Peyer's patch (tissue), 4 donors: ENCODE measurements at regions not wholly inside any gene's neighbourhood (a gene's known extent, or its start where the extent isn't known, plus 50 kb on each side); places are given as distances from the start of the nearest gene placed in this dataset.

Experiments used
- CTCF ChIP-seq, 6 experiments: fragments of 450-650 bp in 4 of 6; fragments of 200-600 bp in 2 of 6; sonication (generic) in 1 of 6; IDR thresholded peaks; one replicate each; pipeline ENCODE4 v1.5.1; 2017 to 2019; ENCODE audit warnings: antibody characterized with exemption in 6 of 6, mild to moderate bottlenecking in 3 of 6, moderate library complexity in 1 of 6
- POLR2A ChIP-seq, 2 donors: fragments of 450-650 bp; IDR thresholded peaks; one replicate each; pipeline ENCODE4 v1.5.1; 2017; ENCODE audit warnings: antibody characterized with exemption in 2 of 2, mild to moderate bottlenecking in 2 of 2, moderate library complexity in 2 of 2

- TF ChIP-seq CTCF (IDR thresholded peaks at IDR 0.05) (no peak), POLR2A (IDR thresholded peaks at IDR 0.05) (no peak)
Measured at GRCh38 chr3:1892459-1892858, 206.2 kb upstream of the CNTN4 start.
